Astrocyte (in vitro differentiated cells and primary cell): ENCODE measurements at regions not wholly inside any gene's neighbourhood (a gene's known extent, or its start where the extent isn't known, plus 50 kb on each side); places are given as distances from the start of the nearest gene placed in this dataset.

Source experiments
- CTCF ChIP-seq: IDR thresholded peaks from 2 replicates; pipeline ENCODE4 v1.5.1; 2011; ENCODE audit warnings: low read depth, mild to moderate bottlenecking, inconsistent platforms, low read length, moderate library complexity; ENCODE audit not compliant: insufficient read depth
- EZH2 ChIP-seq: IDR thresholded peaks from 2 replicates; pipeline ENCODE4 v1.6.1; 2012; ENCODE audit warnings: mild to moderate bottlenecking, low read length, inconsistent platforms; ENCODE audit not compliant: insufficient read depth

GRCh38 chrX:13404364-13404763, 84.5 kb upstream of the ATXN3L start:
- no peak for TF ChIP-seq CTCF
- no peak for TF ChIP-seq EZH2
